ENCODE measurements at regions not wholly inside any gene's neighbourhood (a gene's known extent, or its start where the extent isn't known, plus 50 kb on each side); places are given as distances from the start of the nearest gene placed in this dataset.
"Not testable (repeated sequence)": the region's sequence is repeated elsewhere in the genome, so short reads cannot be mapped to it uniquely, and the experiment has no call there.

GRCh38 chr2:59171019-59171418 is 929.9 kb upstream of the FANCL start:
- Mint-ChIP-seq H3K4me3 (no peak overlapping the region), H3K9me3 (no peaks in the 10 kb centered on the region), H3K4me1 (ENCODE audit: low read depth) (no peaks in the 10 kb centered on the region), H3K36me3 (ENCODE audit: low read depth) (no peaks in the 10 kb centered on the region), H3K27ac (no peak overlapping the region), H3K27me3 (no peaks in the 10 kb centered on the region)
- intact Hi-C loops (cut with DNase I, micrococcal nuclease) = no loop called here
- Histone ChIP-seq H3K4me1 (ENCODE audit: insufficient read depth, low read length) (no peaks in the 10 kb centered on the region), H3K4me3 (ENCODE audit: low read length) (no peak overlapping the region), H3K27me3 (ENCODE audit: control insufficient read depth in 1 of 2, insufficient read depth in 2 of 2, low read length in 2 of 2) (no peaks in the 10 kb centered on the region), H3K27ac (ENCODE audit: low read depth in 1 of 2, low read length in 2 of 2) (no peak overlapping the region), H3K36me3 (ENCODE audit: insufficient read depth, low read length) (no peaks in the 10 kb centered on the region), H3K9me3 (ENCODE audit: control insufficient read depth in 1 of 2, insufficient read depth in 1 of 2, low read length in 2 of 2) (peaks cover 0 to 9% of the 10 kb centered on the region in 2 experiments)
- DNase-seq (no peak), ATAC-seq (ENCODE audit: poor library complexity) (no peak)
- POLR2A ChIA-PET = no interaction called here
- no peak for TF ChIP-seq CTCF (IDR thresholded peaks at IDR 0.05)
- CTCF ChIA-PET = no interaction called here

- Mint-ChIP-seq H3K36me3 (ENCODE audit: low read depth) (no peaks in the 10 kb centered on the region), H3K27ac (no peak overlapping the region), H3K9me3 (no peaks in the 10 kb centered on the region), H3K4me1 (ENCODE audit: low read depth) (no peaks in the 10 kb centered on the region), H3K27me3 (no peaks in the 10 kb centered on the region), H3K4me3 (no peak overlapping the region)
- TF ChIP-seq CTCF (IDR thresholded peaks at IDR 0.05) = no peak
- ChIA-PET POLR2A (no interaction called here), CTCF (no interaction called here)
- Histone ChIP-seq H3K27me3 (ENCODE audit: control insufficient read depth in 1 of 2, insufficient read depth in 2 of 2, low read length in 2 of 2) (no peaks in the 10 kb centered on the region), H3K9me3 (ENCODE audit: control insufficient read depth in 1 of 2, insufficient read depth in 1 of 2, low read length in 2 of 2) (no peaks in the 10 kb centered on the region), H3K4me3 (ENCODE audit: low read length) (no peak overlapping the region), H3K4me1 (ENCODE audit: insufficient read depth, low read length) (no peaks in the 10 kb centered on the region), H3K36me3 (ENCODE audit: insufficient read depth, low read length) (no peaks in the 10 kb centered on the region), H3K27ac (ENCODE audit: low read depth in 1 of 2, low read length in 2 of 2) (no peak overlapping the region)
- intact Hi-C loops (cut with DNase I, micrococcal nuclease) = no loop called here
- DNase-seq = no peak
- no peak for ATAC-seq (ENCODE audit: poor library complexity)
Observed at GRCh38 chr2:59168766-59169165, 927.6 kb upstream of the FANCL start.

- Histone ChIP-seq H3K36me3 (ENCODE audit: insufficient read depth, low read length) (no peaks in the 10 kb centered on the region), H3K4me3 (ENCODE audit: low read length) (no peak overlapping the region), H3K4me1 (ENCODE audit: insufficient read depth, low read length) (no peaks in the 10 kb centered on the region), H3K9me3 (ENCODE audit: control insufficient read depth in 1 of 2, insufficient read depth in 1 of 2, low read length in 2 of 2) (no peaks in the 10 kb centered on the region), H3K27me3 (ENCODE audit: control insufficient read depth in 1 of 2, insufficient read depth in 2 of 2, low read length in 2 of 2) (no peaks in the 10 kb centered on the region), H3K27ac (ENCODE audit: low read depth in 1 of 2, low read length in 2 of 2) (no peak overlapping the region)
- intact Hi-C loops (cut with DNase I, micrococcal nuclease) = no loop called here
- H3K4me1 Mint-ChIP-seq (ENCODE audit: low read depth) = no peaks in the 10 kb centered on the region
- H3K9me3 Mint-ChIP-seq = peaks cover 2% of the 10 kb centered on the region
- DNase-seq (no peak), ATAC-seq (ENCODE audit: poor library complexity) (no peak)
- ChIA-PET CTCF (no interaction called here), POLR2A (no interaction called here)
- no peak overlapping the region for H3K27ac Mint-ChIP-seq
- H3K27me3 Mint-ChIP-seq = no peaks in the 10 kb centered on the region
- H3K4me3 Mint-ChIP-seq = no peak overlapping the region
- H3K36me3 Mint-ChIP-seq (ENCODE audit: low read depth) = no peaks in the 10 kb centered on the region
- no peak for TF ChIP-seq CTCF (IDR thresholded peaks at IDR 0.05)
Observed at GRCh38 chr2:59167514-59167913, 926.4 kb upstream of the FANCL start.

GRCh38 chr2:59157908-59158307 is 916.8 kb upstream of the FANCL start:
- H3K9me3 ChIP-seq (ENCODE audit: control insufficient read depth in 1 of 2, insufficient read depth in 1 of 2, low read length in 2 of 2); H3K27ac ChIP-seq (ENCODE audit: low read depth in 1 of 2, low read length in 2 of 2); H3K4me3 ChIP-seq (ENCODE audit: low read length); H3K27me3 Mint-ChIP-seq; H3K9me3 Mint-ChIP-seq; H3K36me3 Mint-ChIP-seq (ENCODE audit: low read depth); POLR2A ChIA-PET; CTCF ChIA-PET; H3K36me3 ChIP-seq (ENCODE audit: insufficient read depth, low read length); H3K27me3 ChIP-seq (ENCODE audit: control insufficient read depth in 1 of 2, insufficient read depth in 2 of 2, low read length in 2 of 2); H3K4me3 Mint-ChIP-seq; H3K27ac Mint-ChIP-seq; H3K4me1 Mint-ChIP-seq (ENCODE audit: low read depth); H3K4me1 ChIP-seq (ENCODE audit: insufficient read depth, low read length); ATAC-seq (ENCODE audit: poor library complexity); intact Hi-C loops (cut with DNase I, micrococcal nuclease); DNase-seq: not testable (repeated sequence)

Data from CD4-positive, alpha-beta T cell (primary cell).